Uterus (tissue), 3 donors: ENCODE measurements at regions not wholly inside any gene's neighbourhood (a gene's known extent, or its start where the extent isn't known, plus 50 kb on each side); places are given as distances from the start of the nearest gene placed in this dataset.

Experiments used
- DNase-seq, 2 donors: peaks; one replicate each; pipeline ENCODE4 v3.0.0-alpha.2; 2019 to 2020
- H3K27ac ChIP-seq, 2 donors: fragments of 200-600 bp; sonication (generic); 1 replicate in 1 of 2; 2 replicates in 1 of 2; pipeline ENCODE4 v1.5.1; 2016 to 2018
- H3K27me3 ChIP-seq, 2 donors: fragments of 200-600 bp; sonication (generic); one replicate each; pipeline ENCODE4 v1.5.1; 2018 to 2019; ENCODE audit warnings: control low read depth in 1 of 2
- H3K36me3 ChIP-seq, 2 donors: fragments of 200-600 bp; sonication (generic); one replicate each; pipeline ENCODE4 v1.5.1; 2019; ENCODE audit warnings: control low read depth in 1 of 2
- H3K4me1 ChIP-seq, 2 donors: fragments of 200-600 bp; sonication (generic); one replicate each; pipeline ENCODE4 v1.5.1; 2018 to 2019; ENCODE audit warnings: control low read depth in 1 of 2
- H3K4me3 ChIP-seq, 2 donors: fragments of 200-600 bp; sonication (generic); 1 replicate in 1 of 2; 2 replicates in 1 of 2; pipeline ENCODE4 v1.5.1; 2018 to 2019; ENCODE audit warnings: mild to moderate bottlenecking in 1 of 2
- H3K9me3 ChIP-seq, 2 donors: fragments of 200-600 bp; sonication (generic); one replicate each; pipeline ENCODE4 v1.5.1; 2019; ENCODE audit warnings: control low read depth in 1 of 2
- POLR2A ChIP-seq, 2 donors: fragments of 450-650 bp; IDR thresholded peaks; one replicate each; pipeline ENCODE4 v1.6.1; 2016; ENCODE audit warnings: antibody characterized with exemption in 2 of 2, mild to moderate bottlenecking in 1 of 2, moderate library complexity in 1 of 2
- intact Hi-C: fragments of 100-400 bp; cut with DNase I; formaldehyde crosslinking; loops from one replicate; pipeline ENCODE4 v1.15.1; 2023; ENCODE audit warnings: low total_unique reads
- TF ChIP-seq, protein P1 (sequence below), 4 experiments: fragments of 200-600 bp in 2 of 4; fragments of 450-650 bp in 2 of 4; sonication (generic) in 2 of 4; IDR thresholded peaks; one replicate each; pipeline ENCODE4 v1.5.1; 2016 to 2019; ENCODE audit warnings: antibody characterized with exemption in 4 of 4, mild to moderate bottlenecking in 2 of 4, moderate library complexity in 1 of 4
- donor health status: DM: yes; HTN: yes; CAD: no.

DNA sequence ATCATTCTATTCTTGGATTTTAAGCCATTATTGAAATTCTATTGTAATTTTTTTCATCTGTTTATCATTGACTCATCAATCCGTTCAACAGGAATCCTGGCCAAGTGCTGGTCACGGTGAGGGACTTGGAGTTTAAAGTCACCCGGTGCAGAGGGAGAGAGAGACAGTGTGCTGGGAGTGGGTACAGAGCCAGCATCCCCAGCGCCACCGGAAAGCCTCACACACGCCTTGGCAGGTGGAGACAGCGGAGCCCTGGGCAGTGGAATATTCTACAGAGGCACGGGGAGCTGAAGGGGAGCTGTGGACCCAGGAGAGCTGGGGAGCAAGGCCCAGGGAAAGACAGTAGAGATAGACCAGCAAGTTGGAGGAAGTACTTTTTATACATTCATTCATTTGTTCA, 787.6 kb downstream of the BRD1 start:
- Histone ChIP-seq H3K27me3 (no peaks in the 10 kb centered on the region), H3K4me3 (no peak overlapping the region), H3K36me3 (no peaks in the 10 kb centered on the region), H3K27ac (no peak overlapping the region), H3K4me1 (no peaks in the 10 kb centered on the region), H3K9me3 (no peaks in the 10 kb centered on the region)
- intact Hi-C loops, result no loop called here
- TF ChIP-seq POLR2A (IDR thresholded peaks at IDR 0.05), result no peak
- TF ChIP-seq, protein P1, sequence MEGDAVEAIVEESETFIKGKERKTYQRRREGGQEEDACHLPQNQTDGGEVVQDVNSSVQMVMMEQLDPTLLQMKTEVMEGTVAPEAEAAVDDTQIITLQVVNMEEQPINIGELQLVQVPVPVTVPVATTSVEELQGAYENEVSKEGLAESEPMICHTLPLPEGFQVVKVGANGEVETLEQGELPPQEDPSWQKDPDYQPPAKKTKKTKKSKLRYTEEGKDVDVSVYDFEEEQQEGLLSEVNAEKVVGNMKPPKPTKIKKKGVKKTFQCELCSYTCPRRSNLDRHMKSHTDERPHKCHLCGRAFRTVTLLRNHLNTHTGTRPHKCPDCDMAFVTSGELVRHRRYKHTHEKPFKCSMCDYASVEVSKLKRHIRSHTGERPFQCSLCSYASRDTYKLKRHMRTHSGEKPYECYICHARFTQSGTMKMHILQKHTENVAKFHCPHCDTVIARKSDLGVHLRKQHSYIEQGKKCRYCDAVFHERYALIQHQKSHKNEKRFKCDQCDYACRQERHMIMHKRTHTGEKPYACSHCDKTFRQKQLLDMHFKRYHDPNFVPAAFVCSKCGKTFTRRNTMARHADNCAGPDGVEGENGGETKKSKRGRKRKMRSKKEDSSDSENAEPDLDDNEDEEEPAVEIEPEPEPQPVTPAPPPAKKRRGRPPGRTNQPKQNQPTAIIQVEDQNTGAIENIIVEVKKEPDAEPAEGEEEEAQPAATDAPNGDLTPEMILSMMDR (IDR thresholded peaks at IDR 0.05), result no peak
- no peak for DNase-seq

DNA sequence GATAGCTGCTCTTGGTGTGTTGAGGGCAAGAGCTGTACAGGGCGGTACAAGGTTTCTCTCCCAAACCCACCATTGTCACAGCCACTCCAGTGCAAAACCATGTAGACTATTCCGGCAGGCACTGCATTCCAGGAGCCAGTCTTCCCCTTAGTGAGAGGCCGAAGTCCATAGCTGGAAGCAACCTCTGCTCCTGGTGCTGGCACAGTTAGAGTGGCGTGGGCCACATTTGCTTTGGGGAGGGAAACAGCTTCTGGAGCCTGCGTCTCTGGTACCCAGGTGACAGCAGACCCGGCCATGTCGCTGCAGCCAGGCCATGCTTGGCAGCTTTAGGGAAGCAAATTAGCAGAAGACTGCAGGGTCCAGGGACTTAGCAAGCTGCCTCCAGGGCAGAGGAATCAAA, 788.0 kb downstream of the BRD1 start:
- no peak for DNase-seq
- Histone ChIP-seq H3K27ac (no peak overlapping the region), H3K9me3 (no peaks in the 10 kb centered on the region), H3K4me3 (no peak overlapping the region), H3K4me1 (no peaks in the 10 kb centered on the region), H3K36me3 (no peaks in the 10 kb centered on the region), H3K27me3 (no peaks in the 10 kb centered on the region)
- no peak for TF ChIP-seq POLR2A (IDR thresholded peaks at IDR 0.05)
- TF ChIP-seq, protein P1 (IDR thresholded peaks at IDR 0.05), result no peak
- intact Hi-C loops, result no loop called here

DNA sequence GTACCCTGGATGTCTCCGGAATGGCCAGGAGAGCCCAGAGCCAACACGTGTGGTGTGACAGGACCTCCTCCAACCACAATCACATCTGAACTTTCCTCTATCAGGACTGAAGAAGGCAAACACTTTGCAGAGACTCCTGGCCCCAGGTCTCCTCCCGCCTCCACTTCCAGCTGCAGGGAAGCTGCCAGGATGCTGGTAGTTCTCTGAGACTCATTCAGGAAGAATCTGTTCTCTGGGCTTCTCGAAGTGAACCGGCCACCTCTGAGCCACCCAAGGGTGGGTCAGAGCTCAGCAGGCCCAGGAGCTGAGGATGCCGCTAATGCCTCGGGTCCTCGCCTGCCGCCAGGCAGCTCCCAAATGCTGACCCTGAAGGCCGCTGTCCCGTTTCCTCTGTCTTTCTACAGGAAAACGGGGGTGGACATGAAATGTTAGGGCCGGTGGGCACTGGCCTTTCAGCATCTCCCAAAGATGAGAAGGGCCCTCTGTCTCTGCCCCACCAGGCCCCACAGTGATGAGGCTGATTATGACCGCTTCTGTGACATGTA, 789.9 kb downstream of the BRD1 start:
- Histone ChIP-seq H3K9me3 (no peaks in the 10 kb centered on the region), H3K36me3 (no peaks in the 10 kb centered on the region), H3K4me1 (no peaks in the 10 kb centered on the region), H3K4me3 (no peak overlapping the region), H3K27ac (no peak overlapping the region), H3K27me3 (no peaks in the 10 kb centered on the region)
- TF ChIP-seq POLR2A (IDR thresholded peaks at IDR 0.05), result no peak
- TF ChIP-seq, protein P1 (IDR thresholded peaks at IDR 0.05), result no peak
- DNase-seq, result no peak
- intact Hi-C loops, result no loop called here

GRCh38 chr22:49036513-49036912, 791.2 kb downstream of the BRD1 start:
- TF ChIP-seq, protein P1 (IDR thresholded peaks at IDR 0.05), result no peak
- TF ChIP-seq POLR2A (IDR thresholded peaks at IDR 0.05), result no peak
- no peak overlapping the region for H3K27ac ChIP-seq
- no peak for DNase-seq
- intact Hi-C loops, result no loop called here
- no peaks in the 10 kb centered on the region for H3K36me3 ChIP-seq
- H3K4me1 ChIP-seq, result no peaks in the 10 kb centered on the region
- H3K9me3 ChIP-seq, result no peaks in the 10 kb centered on the region
- H3K27me3 ChIP-seq, result no peaks in the 10 kb centered on the region
- no peak overlapping the region for H3K4me3 ChIP-seq

- TF ChIP-seq, protein P1 (IDR thresholded peaks at IDR 0.05), result no peak
- TF ChIP-seq POLR2A (IDR thresholded peaks at IDR 0.05), result no peak
- intact Hi-C loops, result no loop called here
- H3K27ac ChIP-seq, result no peak overlapping the region
- H3K36me3 ChIP-seq, result no peaks in the 10 kb centered on the region
- H3K4me3 ChIP-seq, result no peak overlapping the region
- H3K9me3 ChIP-seq, result no peaks in the 10 kb centered on the region
- DNase-seq, result no peak
- no peaks in the 10 kb centered on the region for H3K4me1 ChIP-seq
- no peaks in the 10 kb centered on the region for H3K27me3 ChIP-seq
These were observed 791.7 kb downstream of the BRD1 start for GRCh38 chr22:49035818-49036457.
